GM08714 (cell line): ENCODE measurements at regions not wholly inside any gene's neighbourhood (a gene's known extent, or its start where the extent isn't known, plus 50 kb on each side); places are given as distances from the start of the nearest gene placed in this dataset.

Experiments
- H3K4me3 ChIP-seq: fragments of 200-500 bp; sonication (Bioruptor generic); 2 replicates; pipeline ENCODE4 v1.5.1; 2014; ENCODE audit warnings: mild to moderate bottlenecking, low read length, inconsistent platforms
- ZNF274 ChIP-seq: IDR thresholded peaks from 2 replicates; pipeline ENCODE4 v1.6.1; 2012; ENCODE audit warnings: mild to moderate bottlenecking, low read depth, low read length

DNA sequence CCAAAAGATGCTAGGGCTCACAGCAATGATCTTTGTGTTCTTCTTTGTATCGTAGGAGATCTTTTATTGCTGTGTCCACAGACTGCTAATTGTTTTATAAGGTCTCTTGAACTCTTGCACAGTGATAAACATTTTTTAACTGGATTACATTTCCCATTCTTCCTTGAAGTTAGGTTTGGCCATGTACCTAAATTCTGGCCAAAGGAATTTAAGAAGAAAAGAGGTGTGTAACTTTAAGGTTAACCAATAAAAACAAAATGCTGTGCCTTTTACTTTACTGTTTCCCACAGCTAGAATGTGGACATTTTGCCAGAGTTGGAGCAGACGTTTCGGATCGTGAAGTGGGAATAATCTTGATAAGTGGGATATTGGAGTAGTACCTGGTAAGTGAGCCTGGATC lies 82.6 kb upstream of the GPC6 start:
- TF ChIP-seq ZNF274, result no peak

DNA sequence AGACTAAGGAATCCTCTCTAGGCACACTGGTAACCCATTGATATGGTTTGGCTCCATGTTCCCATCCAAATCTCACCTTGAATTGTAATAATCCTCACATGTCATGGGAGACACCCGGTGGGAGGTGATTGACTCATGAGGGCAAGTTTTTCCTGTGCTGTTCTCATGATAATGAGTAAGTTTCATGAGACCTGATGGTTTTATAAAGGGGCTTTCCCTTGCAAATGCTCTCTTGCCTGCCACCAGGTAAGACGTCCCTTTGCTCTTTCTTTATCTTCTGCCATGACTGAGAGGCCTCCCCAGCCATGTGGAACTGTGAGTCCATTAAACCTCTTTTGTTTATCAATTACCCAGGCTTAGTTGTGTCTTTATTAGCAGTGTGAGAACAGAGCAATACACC lies 81.4 kb upstream of the GPC6 start:
- TF ChIP-seq ZNF274, result no peak
- H3K4me3 ChIP-seq, result no peak overlapping the region

More for the DNA sequence above, 82.6 kb upstream of the GPC6 start:
- H3K4me3 ChIP-seq, result no peak overlapping the region

DNA sequence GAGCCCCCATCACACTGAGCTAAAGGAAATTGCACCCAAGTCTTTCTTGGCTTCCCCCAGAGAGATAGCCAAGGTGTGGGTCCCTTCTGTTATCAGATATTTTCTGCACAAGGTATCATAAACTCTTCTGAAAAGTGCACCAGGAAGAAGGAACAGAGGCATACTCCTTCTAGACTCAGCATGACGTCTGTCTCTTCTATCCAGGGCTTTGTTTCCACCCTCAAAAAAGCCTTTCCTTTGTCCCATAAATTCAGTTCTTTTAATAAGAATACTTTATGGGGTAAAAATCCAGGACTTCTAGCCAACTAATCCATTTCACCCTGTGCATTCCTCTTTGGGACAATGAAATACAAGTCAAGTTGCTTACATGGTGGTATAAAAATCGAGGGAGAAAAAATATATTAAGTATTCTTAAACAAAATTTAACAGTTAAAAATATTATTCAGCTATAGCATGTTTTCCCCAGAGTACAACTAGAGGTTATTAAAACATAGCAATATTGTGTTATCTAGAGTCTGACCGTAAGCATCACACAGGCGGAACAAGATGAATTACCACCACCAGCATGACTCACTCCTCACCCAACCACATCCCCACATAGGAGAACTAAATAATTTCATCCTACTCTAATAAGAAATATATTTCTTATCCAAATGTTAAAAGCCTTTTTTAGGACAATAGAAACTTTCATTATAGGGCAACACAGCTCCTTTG lies 79.9 kb upstream of the GPC6 start:
- TF ChIP-seq ZNF274, result no peak
- no peak overlapping the region for H3K4me3 ChIP-seq

DNA sequence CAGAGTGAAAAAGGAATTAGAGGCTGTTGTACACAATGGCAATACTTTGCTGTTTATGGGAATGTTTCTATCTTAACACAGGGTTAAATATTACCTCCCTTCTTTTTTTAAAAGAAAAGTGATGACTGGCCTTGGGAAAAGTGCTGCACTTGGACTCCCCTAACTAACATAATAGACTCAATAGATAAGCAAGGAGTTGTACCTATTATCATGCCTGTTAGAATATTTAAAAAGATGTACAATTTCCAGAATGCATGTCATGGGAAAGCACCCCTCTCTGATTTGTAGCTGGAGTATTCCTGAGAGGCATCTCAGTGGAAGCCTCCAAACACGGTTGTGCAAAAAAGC lies 79.3 kb upstream of the GPC6 start:
- TF ChIP-seq ZNF274, result no peak
- no peak overlapping the region for H3K4me3 ChIP-seq

DNA sequence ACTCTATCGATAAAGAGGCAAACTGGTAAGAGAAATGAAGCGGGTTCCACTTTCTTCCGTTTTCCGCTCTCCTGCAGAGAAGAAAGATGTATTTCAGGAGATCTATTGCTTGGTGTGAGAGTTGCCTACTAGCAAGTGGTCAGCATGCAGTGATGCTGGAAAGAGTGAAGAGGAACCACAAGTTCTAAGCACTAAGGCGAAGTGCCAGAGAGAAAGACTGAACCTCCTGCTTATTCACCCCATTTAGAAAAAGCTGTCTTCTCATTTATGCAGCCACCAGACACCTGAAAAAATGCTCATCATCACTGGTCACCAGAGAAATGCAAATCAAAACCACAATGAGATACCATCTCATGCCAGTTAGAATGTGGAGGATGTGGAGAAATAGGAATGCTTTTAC lies 78.7 kb upstream of the GPC6 start:
- H3K4me3 ChIP-seq, result no peak overlapping the region
- no peak for TF ChIP-seq ZNF274

DNA sequence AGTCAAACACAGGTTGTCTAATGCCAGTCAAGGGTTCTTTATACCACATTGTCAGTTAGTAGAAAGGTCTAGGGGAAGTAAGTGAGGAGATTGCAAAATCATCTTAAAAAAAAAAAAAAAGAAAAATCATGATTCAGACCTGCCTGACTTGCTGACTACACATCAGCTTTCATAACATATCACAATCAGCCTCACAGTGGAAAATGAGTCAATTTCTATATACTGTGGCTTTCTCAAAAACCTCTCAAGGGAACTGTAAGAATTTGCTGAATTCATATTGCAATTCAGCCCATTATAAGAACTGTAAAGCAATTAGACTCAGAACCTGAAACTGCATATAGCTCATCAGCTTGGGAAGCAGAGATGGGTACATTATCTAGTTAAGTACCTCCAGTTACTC lies 75.3 kb upstream of the GPC6 start:
- no peak for TF ChIP-seq ZNF274
- no peak overlapping the region for H3K4me3 ChIP-seq

DNA sequence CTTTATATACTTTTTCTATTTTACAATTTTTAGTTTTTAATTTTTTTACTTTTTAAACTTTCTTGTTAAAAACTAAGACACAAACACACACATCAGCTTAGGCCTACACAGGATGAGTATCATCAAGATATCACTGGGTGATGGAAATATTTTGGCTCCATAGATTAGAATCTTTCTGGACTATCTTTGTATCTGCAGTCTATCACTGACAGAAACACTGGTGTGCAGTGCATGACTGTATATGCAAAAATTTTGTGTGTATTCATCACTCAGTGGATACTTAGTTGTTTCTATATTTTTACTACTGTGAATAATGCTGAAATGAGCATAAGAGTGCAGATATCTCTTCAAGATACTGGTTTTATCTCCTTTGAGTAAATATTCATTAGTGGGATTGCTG lies 68.0 kb upstream of the GPC6 start:
- no peak for TF ChIP-seq ZNF274
- no peak overlapping the region for H3K4me3 ChIP-seq

DNA sequence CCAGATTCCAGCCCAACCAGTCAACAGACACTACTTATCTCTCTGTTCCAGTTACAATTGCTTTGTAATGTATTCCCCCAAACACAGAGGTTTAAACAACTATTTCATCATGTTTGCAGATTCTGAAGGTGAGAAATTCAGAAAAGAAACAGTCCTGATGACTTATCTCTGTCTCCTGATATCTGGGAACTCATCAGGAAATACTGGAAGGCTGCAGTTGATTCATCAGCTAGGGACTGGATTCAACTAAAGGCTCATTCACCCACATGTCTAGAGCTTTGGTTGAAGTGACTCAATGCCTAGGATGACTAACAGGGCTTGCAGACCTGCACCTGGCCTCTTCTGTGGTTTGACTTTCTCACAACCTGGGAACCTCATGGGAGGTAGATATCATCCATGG lies 56.6 kb upstream of the GPC6 start:
- no peak for TF ChIP-seq ZNF274
- H3K4me3 ChIP-seq, result no peak overlapping the region

DNA sequence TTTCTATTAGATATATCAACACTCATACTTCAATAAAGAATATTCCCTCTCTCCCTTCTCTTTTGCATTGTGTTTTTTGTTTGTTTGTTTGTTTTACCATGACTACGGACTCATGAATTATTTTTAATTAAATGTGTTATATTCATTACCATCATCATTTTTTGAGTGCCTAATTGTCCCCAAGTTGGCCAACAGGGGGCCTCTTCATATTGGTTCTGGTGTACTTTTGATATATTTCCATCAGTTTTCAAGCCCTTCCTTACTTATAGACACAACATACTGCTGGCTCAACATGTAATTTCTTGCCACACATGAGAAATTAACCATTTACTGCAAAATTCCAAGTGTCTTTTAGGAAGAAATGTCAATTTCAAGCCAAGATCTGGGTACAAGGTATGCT lies 54.5 kb upstream of the GPC6 start:
- TF ChIP-seq ZNF274, result no peak
- H3K4me3 ChIP-seq, result no peak overlapping the region

DNA sequence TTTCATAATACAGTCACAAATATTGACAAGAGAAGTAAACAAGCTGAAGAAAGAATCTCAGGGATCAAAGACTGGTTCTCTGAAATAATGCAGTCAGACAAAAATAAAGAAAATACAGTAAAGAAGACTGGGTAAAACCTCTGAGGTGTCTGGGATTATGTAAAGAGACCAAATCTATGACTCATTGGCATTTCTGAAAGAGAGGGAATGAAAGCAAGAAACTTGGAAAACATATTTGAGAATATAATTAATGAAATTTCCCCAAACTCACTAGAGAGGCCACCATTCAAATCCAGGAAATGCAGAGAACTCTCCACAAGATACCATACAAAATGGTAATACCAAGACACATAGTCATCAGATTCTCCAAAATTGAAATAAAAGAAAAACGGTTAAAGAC lies 53.0 kb upstream of the GPC6 start:
- no peak overlapping the region for H3K4me3 ChIP-seq
- no peak for TF ChIP-seq ZNF274

DNA sequence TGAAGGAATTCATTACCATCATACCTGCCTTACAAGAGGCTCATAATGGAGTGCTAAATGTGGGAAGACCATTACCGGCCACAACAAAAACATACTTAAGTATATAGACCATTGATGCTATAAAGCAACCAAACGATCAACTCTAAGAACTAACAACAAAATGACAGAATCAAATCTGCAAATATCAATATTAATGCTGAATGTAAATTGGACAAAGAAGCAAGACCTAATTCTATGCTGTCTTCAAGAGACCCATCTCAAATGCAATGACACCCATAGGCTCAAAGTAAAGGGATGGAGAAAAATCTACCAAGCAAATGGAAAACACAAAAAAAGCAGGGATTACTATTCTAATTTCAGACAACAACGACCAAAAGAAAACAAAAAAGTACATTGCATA lies 52.3 kb upstream of the GPC6 start:
- TF ChIP-seq ZNF274, result no peak
- H3K4me3 ChIP-seq, result no peak overlapping the region
